BLaER1 (cell line): ENCODE measurements at regions not wholly inside any gene's neighbourhood (a gene's known extent, or its start where the extent isn't known, plus 50 kb on each side); places are given as distances from the start of the nearest gene placed in this dataset.

Experiments
- H3K27ac ChIP-seq: shearing (Covaris generic); formaldehyde crosslinking; 2 replicates; pipeline ENCODE4 v1.8.1; 2022
- H3K27me3 ChIP-seq: shearing (Covaris generic); formaldehyde crosslinking; 2 replicates; pipeline ENCODE4 v1.8.1; 2022
- H3K36me3 ChIP-seq: shearing (Covaris generic); formaldehyde crosslinking; 2 replicates; pipeline ENCODE4 v1.8.1; 2022
- H3K4me1 ChIP-seq: shearing (Covaris generic); formaldehyde crosslinking; 2 replicates; pipeline ENCODE4 v1.8.1; 2022
- H3K4me2 ChIP-seq: shearing (Covaris generic); formaldehyde crosslinking; 2 replicates; pipeline ENCODE4 v1.8.1; 2022
- H3K4me3 ChIP-seq: shearing (Covaris generic); formaldehyde crosslinking; 2 replicates; pipeline ENCODE4 v1.8.1; 2022
- H3K9ac ChIP-seq: shearing (Covaris generic); formaldehyde crosslinking; 2 replicates; pipeline ENCODE4 v1.8.1; 2022
- H3K9me3 ChIP-seq: shearing (Covaris generic); formaldehyde crosslinking; 2 replicates; pipeline ENCODE4 v1.8.1; 2022
- H4K20me1 ChIP-seq: shearing (Covaris generic); formaldehyde crosslinking; 2 replicates; pipeline ENCODE4 v1.8.1; 2022
- Cebpa-rat ChIP-seq: shearing (Covaris generic); IDR thresholded peaks from 2 replicates; pipeline ENCODE4 v1.8.1; 2022

GRCh38 chr3:109923431-109923830 lies 586.1 kb upstream of the DPPA4 start:
- no peak overlapping the region for H3K9ac ChIP-seq
- no peaks in the 10 kb centered on the region for H3K36me3 ChIP-seq
- H3K4me2 ChIP-seq: no peak overlapping the region
- H3K27me3 ChIP-seq: no peaks in the 10 kb centered on the region
- H3K9me3 ChIP-seq: no peaks in the 10 kb centered on the region
- no peaks in the 10 kb centered on the region for H3K4me1 ChIP-seq
- no peak for TF ChIP-seq Cebpa-rat
- H3K4me3 ChIP-seq: no peak overlapping the region
- no peak overlapping the region for H3K27ac ChIP-seq
- H4K20me1 ChIP-seq: no peaks in the 10 kb centered on the region

- Histone ChIP-seq H3K36me3 (no peaks in the 10 kb centered on the region), H3K4me3 (no peak overlapping the region), H3K9ac (no peak overlapping the region), H4K20me1 (no peaks in the 10 kb centered on the region), H3K27ac (no peak overlapping the region), H3K4me2 (no peak overlapping the region), H3K4me1 (no peaks in the 10 kb centered on the region), H3K27me3 (no peaks in the 10 kb centered on the region), H3K9me3 (no peaks in the 10 kb centered on the region)
- no peak for TF ChIP-seq Cebpa-rat
These were observed 586.9 kb upstream of the DPPA4 start for GRCh38 chr3:109924196-109924595.

GRCh38 chr3:109926376-109926775 lies 589.0 kb upstream of the DPPA4 start:
- no peak overlapping the region for H3K4me2 ChIP-seq

DNA sequence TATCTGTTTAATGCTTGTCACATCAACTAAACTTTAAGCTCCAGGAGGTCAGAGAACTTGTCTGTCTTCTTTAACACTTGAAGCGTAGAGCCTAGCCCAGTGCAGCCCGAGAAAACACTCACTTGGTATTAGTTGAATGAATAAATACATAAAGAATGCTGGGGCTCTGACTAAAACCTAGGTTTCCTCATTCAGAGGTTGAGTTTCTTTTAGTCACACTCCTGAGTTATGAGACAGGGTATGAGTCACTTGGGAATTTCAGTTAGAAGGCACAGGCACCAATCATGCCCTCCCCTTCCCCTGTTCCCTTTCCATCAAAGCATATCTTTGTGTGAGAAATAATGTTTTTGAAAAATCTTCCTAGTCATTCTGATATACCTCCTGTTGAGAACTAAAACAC lies 589.8 kb upstream of the DPPA4 start:
- no peaks in the 10 kb centered on the region for H3K4me1 ChIP-seq
- no peak overlapping the region for H3K9ac ChIP-seq
- no peak for TF ChIP-seq Cebpa-rat
- no peaks in the 10 kb centered on the region for H3K27me3 ChIP-seq
- no peaks in the 10 kb centered on the region for H3K36me3 ChIP-seq
- no peak overlapping the region for H3K27ac ChIP-seq
- H3K4me3 ChIP-seq: no peak overlapping the region
- no peak overlapping the region for H3K4me2 ChIP-seq
- no peaks in the 10 kb centered on the region for H3K9me3 ChIP-seq
- no peaks in the 10 kb centered on the region for H4K20me1 ChIP-seq

More at GRCh38 chr3:109926376-109926775, 589.0 kb upstream of the DPPA4 start:
- H3K27me3 ChIP-seq: no peaks in the 10 kb centered on the region
- H3K9ac ChIP-seq: no peak overlapping the region
- no peak overlapping the region for H3K27ac ChIP-seq
- H3K4me1 ChIP-seq: no peaks in the 10 kb centered on the region
- H4K20me1 ChIP-seq: no peaks in the 10 kb centered on the region
- H3K4me3 ChIP-seq: no peak overlapping the region
- no peaks in the 10 kb centered on the region for H3K9me3 ChIP-seq
- H3K36me3 ChIP-seq: no peaks in the 10 kb centered on the region
- TF ChIP-seq Cebpa-rat: no peak

DNA sequence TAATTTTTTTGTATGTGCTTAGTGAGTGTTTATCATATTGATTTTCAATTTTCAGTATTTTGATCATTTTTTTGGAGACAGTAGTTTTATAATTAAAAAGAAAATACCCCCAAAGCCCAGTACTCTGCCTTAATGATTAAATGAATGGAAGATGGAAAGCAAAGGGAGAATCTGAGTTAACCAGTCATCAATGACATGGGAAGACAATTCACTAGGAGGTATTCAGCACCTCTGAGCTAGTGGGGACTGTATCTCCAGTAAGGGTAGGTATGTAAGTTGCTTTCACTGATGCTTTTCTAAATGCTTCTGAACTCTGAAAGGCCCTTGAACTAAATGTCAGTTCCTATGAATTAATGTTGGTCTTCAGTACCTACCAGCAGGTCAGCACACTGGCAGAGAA lies 590.4 kb upstream of the DPPA4 start:
- no peaks in the 10 kb centered on the region for H4K20me1 ChIP-seq
- H3K4me1 ChIP-seq: no peaks in the 10 kb centered on the region
- H3K9ac ChIP-seq: no peak overlapping the region
- no peak overlapping the region for H3K4me2 ChIP-seq
- H3K4me3 ChIP-seq: no peak overlapping the region
- no peak for TF ChIP-seq Cebpa-rat
- H3K27me3 ChIP-seq: no peaks in the 10 kb centered on the region
- H3K27ac ChIP-seq: no peak overlapping the region
- no peaks in the 10 kb centered on the region for H3K36me3 ChIP-seq
- no peaks in the 10 kb centered on the region for H3K9me3 ChIP-seq

DNA sequence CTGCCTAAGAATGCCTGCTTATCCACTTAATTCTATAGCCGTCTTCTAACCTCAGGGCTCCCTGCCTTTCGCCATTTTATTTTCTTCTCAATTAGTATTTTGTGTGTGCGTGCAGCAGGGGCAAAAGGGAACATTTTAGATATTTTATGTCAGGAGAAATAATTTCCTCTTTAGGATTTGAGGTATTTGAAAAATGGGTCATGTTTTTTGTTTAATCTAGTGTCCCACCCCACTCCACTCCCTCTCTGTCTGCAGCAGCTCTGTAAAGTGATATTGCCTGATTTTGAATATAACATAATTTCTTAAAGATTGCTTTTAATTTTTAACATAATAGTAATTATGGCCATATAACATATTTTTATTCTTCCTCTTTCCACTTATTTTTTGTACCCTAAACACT lies 593.2 kb upstream of the DPPA4 start:
- Histone ChIP-seq H3K4me2 (no peak overlapping the region), H3K4me1 (no peaks in the 10 kb centered on the region), H3K9ac (no peak overlapping the region), H4K20me1 (no peaks in the 10 kb centered on the region), H3K36me3 (no peaks in the 10 kb centered on the region), H3K27me3 (no peaks in the 10 kb centered on the region), H3K9me3 (no peaks in the 10 kb centered on the region), H3K4me3 (no peak overlapping the region), H3K27ac (no peak overlapping the region)
- TF ChIP-seq Cebpa-rat: no peak

DNA sequence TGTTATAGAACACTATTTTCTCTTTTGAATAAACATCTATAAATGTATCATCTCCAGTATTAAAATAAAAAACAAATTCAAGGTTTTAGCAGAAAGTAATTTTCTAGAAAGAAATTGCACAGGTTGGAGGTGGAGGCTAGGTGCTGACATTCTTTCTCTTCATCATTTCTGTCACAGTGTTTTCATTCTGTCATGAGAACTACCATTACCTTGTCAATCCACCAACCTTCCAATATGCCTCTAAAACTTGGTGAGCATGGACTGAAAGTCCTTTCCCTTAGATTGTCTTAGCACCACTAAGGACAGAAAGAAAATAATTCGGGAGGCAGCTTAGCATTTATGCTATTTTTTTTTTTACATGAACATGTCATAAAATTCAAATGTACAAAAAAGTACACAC lies 596.2 kb upstream of the DPPA4 start:
- H4K20me1 ChIP-seq: no peaks in the 10 kb centered on the region
- no peaks in the 10 kb centered on the region for H3K36me3 ChIP-seq
- H3K9ac ChIP-seq: no peak overlapping the region
- no peak overlapping the region for H3K27ac ChIP-seq
- H3K4me2 ChIP-seq: no peak overlapping the region
- no peak for TF ChIP-seq Cebpa-rat
- no peaks in the 10 kb centered on the region for H3K9me3 ChIP-seq
- no peaks in the 10 kb centered on the region for H3K27me3 ChIP-seq
- no peaks in the 10 kb centered on the region for H3K4me1 ChIP-seq
- no peak overlapping the region for H3K4me3 ChIP-seq

DNA sequence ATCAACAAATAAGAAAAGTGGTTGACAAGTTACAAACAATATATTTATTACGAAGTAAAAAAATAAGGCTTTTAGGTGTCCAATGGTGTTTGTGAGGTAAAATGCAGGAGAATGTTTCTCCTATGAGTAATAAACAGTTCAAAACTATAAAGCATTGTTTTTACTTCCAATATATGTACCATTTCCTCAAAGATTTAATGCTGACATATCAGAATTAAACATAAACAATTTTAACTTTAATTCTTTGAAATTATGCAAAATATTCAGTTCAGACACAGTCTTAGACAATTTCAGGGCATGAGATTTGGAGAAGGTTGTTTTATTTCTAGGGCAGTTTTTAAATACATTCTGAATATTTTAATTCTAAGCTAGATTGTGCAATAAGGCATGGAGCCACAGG lies 602.5 kb upstream of the DPPA4 start:
- H3K27ac ChIP-seq: no peak overlapping the region
- H3K9me3 ChIP-seq: no peaks in the 10 kb centered on the region
- no peak overlapping the region for H3K4me2 ChIP-seq
- no peak for TF ChIP-seq Cebpa-rat
- no peaks in the 10 kb centered on the region for H3K4me1 ChIP-seq
- H3K9ac ChIP-seq: no peak overlapping the region
- H3K27me3 ChIP-seq: no peaks in the 10 kb centered on the region
- H3K36me3 ChIP-seq: no peaks in the 10 kb centered on the region
- H4K20me1 ChIP-seq: no peaks in the 10 kb centered on the region
- no peak overlapping the region for H3K4me3 ChIP-seq

DNA sequence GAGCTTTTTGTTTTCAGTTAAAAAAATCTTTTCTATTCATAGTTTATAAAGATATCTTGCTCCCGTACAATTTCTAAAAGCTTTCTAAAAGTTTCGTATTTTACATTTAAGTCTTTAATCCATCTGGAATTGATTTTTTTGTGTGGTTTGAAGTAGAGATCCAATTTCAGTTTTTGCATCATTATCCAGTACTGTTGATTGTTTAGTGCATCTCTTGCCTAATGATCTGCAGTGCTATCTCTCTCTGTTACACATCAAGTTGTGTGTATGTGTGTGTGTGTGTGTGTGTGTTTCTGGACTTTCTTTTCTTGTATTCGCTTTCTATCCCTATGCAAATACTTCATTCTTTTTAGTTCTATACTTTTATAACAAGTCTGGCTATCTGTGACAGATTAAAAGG lies 605.8 kb upstream of the DPPA4 start:
- Histone ChIP-seq H3K9ac (no peak overlapping the region), H4K20me1 (no peaks in the 10 kb centered on the region), H3K27me3 (no peaks in the 10 kb centered on the region), H3K4me2 (no peak overlapping the region), H3K9me3 (no peaks in the 10 kb centered on the region), H3K4me1 (no peaks in the 10 kb centered on the region), H3K36me3 (no peaks in the 10 kb centered on the region), H3K27ac (no peak overlapping the region), H3K4me3 (no peak overlapping the region)
- no peak for TF ChIP-seq Cebpa-rat

- H3K4me3 ChIP-seq: no peak overlapping the region
- no peaks in the 10 kb centered on the region for H3K36me3 ChIP-seq
- H4K20me1 ChIP-seq: no peaks in the 10 kb centered on the region
- H3K27me3 ChIP-seq: no peaks in the 10 kb centered on the region
- no peaks in the 10 kb centered on the region for H3K9me3 ChIP-seq
- no peak overlapping the region for H3K4me2 ChIP-seq
- no peak for TF ChIP-seq Cebpa-rat
- H3K4me1 ChIP-seq: no peaks in the 10 kb centered on the region
- H3K27ac ChIP-seq: no peak overlapping the region
- H3K9ac ChIP-seq: no peak overlapping the region
These were observed 607.5 kb upstream of the DPPA4 start for GRCh38 chr3:109944836-109945235.

DNA sequence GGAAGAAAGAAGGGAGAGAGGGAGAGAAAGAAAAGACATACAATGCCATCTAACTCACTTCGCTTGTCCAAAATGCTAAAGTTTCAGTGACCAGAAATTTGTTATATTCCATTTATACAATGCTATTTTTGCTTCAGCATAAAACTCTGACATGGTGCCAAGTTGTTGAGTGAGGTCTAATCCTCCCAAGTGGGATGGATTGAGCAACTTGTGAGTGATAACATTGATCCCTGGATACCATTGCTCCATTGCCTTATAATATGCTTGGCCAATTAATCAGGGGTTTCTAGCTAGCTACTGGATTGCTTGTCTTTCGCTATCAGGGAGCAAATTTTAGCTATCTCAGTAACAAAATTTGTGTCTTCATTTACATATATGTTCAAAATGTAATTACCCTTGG lies 615.6 kb upstream of the DPPA4 start:
- H3K4me2 ChIP-seq: no peak overlapping the region
- no peaks in the 10 kb centered on the region for H4K20me1 ChIP-seq
- no peaks in the 10 kb centered on the region for H3K27me3 ChIP-seq
- no peak overlapping the region for H3K4me3 ChIP-seq
- no peak for TF ChIP-seq Cebpa-rat
- H3K36me3 ChIP-seq: no peaks in the 10 kb centered on the region
- H3K27ac ChIP-seq: no peak overlapping the region
- H3K4me1 ChIP-seq: no peaks in the 10 kb centered on the region
- H3K9me3 ChIP-seq: no peaks in the 10 kb centered on the region
- no peak overlapping the region for H3K9ac ChIP-seq
